CD14-positive monocyte (primary cell): ENCODE measurements at regions not wholly inside any gene's neighbourhood (a gene's known extent, or its start where the extent isn't known, plus 50 kb on each side); places are given as distances from the start of the nearest gene placed in this dataset.

ENCODE experiments used
- DNase-seq, 3 donors: peaks; one replicate each; pipeline ENCODE4 v3.0.0-alpha.2; 2011 to 2022
- H2AFZ ChIP-seq: 2 replicates; pipeline ENCODE4 v1.6.0; 2012; ENCODE audit warnings: mild to moderate bottlenecking, low read depth, low read length, inconsistent platforms; ENCODE audit not compliant: insufficient read depth, poor library complexity, severe bottlenecking
- H3K27ac ChIP-seq, 2 donors: 1 replicate in 1 of 2; 2 replicates in 1 of 2; pipeline ENCODE4 v1.5.1; 2012 to 2013; ENCODE audit warnings: low read length in 2 of 2, control low read depth in 1 of 2, inconsistent platforms in 1 of 2, low read depth in 1 of 2, mild to moderate bottlenecking in 1 of 2
- H3K27me3 ChIP-seq, 2 donors: one replicate each; pipeline versions ENCODE4 v1.6.0 to v1.6.1; 2011 to 2013; ENCODE audit warnings: low read length in 2 of 2; ENCODE audit not compliant: control insufficient read depth in 2 of 2, insufficient read depth in 2 of 2
- H3K36me3 ChIP-seq, 2 donors: replicated peaks in 1 of 2; 1 replicate in 1 of 2; 2 replicates in 1 of 2; pipeline versions ENCODE4 v1.5.1 to v1.6.1; 2012 to 2013; ENCODE audit warnings: low read length in 2 of 2, control low read depth in 1 of 2, inconsistent platforms in 1 of 2, mild to moderate bottlenecking in 1 of 2; ENCODE audit not compliant: insufficient read depth in 2 of 2, control insufficient read depth in 1 of 2
- H3K4me1 ChIP-seq, 2 donors: 1 replicate in 1 of 2; 2 replicates in 1 of 2; pipeline versions ENCODE4 v1.5.1 to v1.6.1; 2012 to 2013; ENCODE audit warnings: low read length in 2 of 2, control low read depth in 1 of 2, inconsistent platforms in 1 of 2, mild to moderate bottlenecking in 1 of 2, moderate library complexity in 1 of 2; ENCODE audit not compliant: insufficient read depth in 2 of 2, control insufficient read depth in 1 of 2
- H3K4me2 ChIP-seq: replicated peaks from 2 replicates; pipeline ENCODE3; 2012; ENCODE audit warnings: low read length, moderate library complexity, mild to moderate bottlenecking; ENCODE audit not compliant: poor library complexity, severe bottlenecking; ENCODE audit errors: extremely low read depth
- H3K4me3 ChIP-seq, 3 experiments: fragments of 200-600 bp in 1 of 3; sonication (generic) in 1 of 3; replicated peaks in 1 of 3; 1 replicate in 2 of 3; 2 replicates in 1 of 3; pipeline ENCODE4 v1.5.1; 2011 to 2013; ENCODE audit warnings: low read length in 3 of 3, mild to moderate bottlenecking in 3 of 3, control low read depth in 2 of 3, low read depth in 2 of 3, inconsistent platforms in 1 of 3, moderate library complexity in 1 of 3
- H3K79me2 ChIP-seq: 2 replicates; pipeline ENCODE4 v1.6.0; 2012; ENCODE audit warnings: mild to moderate bottlenecking, control low read depth, inconsistent platforms, low read length, moderate library complexity; ENCODE audit not compliant: insufficient read depth
- H3K9ac ChIP-seq: 2 replicates; pipeline ENCODE4 v1.6.0; 2017; ENCODE audit warnings: low read length, mild to moderate bottlenecking; ENCODE audit not compliant: insufficient read depth, poor library complexity, severe bottlenecking
- H3K9me3 ChIP-seq, 2 donors: replicated peaks in 1 of 2; 1 replicate in 1 of 2; 2 replicates in 1 of 2; pipeline versions ENCODE4 v1.5.1 to v1.6.1; 2012 to 2013; ENCODE audit warnings: low read length in 2 of 2, control low read depth in 1 of 2; ENCODE audit not compliant: control insufficient read depth in 1 of 2, insufficient read depth in 1 of 2
- H4K20me1 ChIP-seq: 2 replicates; pipeline ENCODE4 v1.6.0; 2012; ENCODE audit warnings: mild to moderate bottlenecking, low read length, control low read depth, moderate library complexity; ENCODE audit not compliant: insufficient read depth
- H3K27ac Mint-ChIP-seq, 7 donors: one replicate each; pipeline ENCODE4 v1.8.0; 2020; ENCODE audit warnings: mild to moderate bottlenecking in 7 of 7, mixed read lengths in 7 of 7, moderate library complexity in 6 of 7, inconsistent platforms in 2 of 7
- H3K27me3 Mint-ChIP-seq, 3 donors: one replicate each; pipeline ENCODE4 v1.8.0; 2021 to 2022; ENCODE audit warnings: low read depth in 3 of 3, mild to moderate bottlenecking in 3 of 3, mixed read lengths in 3 of 3, moderate library complexity in 3 of 3, inconsistent platforms in 1 of 3
- H3K36me3 Mint-ChIP-seq, 2 donors: one replicate each; pipeline ENCODE4 v1.8.0; 2020; ENCODE audit warnings: mixed read lengths in 2 of 2, inconsistent platforms in 1 of 2, mild to moderate bottlenecking in 1 of 2
- H3K4me1 Mint-ChIP-seq: one replicate; pipeline ENCODE4 v1.8.0; 2020; ENCODE audit warnings: mild to moderate bottlenecking, mixed read lengths
- H3K4me3 Mint-ChIP-seq, 2 donors: one replicate each; pipeline ENCODE4 v1.8.0; 2020; ENCODE audit warnings: mild to moderate bottlenecking in 2 of 2, mixed read lengths in 2 of 2, moderate library complexity in 1 of 2
- H3K9me3 Mint-ChIP-seq, 7 donors: one replicate each; pipeline ENCODE4 v1.8.0; 2020 to 2022; ENCODE audit warnings: mixed read lengths in 7 of 7, mild to moderate bottlenecking in 6 of 7, moderate library complexity in 6 of 7, inconsistent platforms in 2 of 7
- WGBS: methylation state at CpG from one replicate; pipeline ENCODE4 v1.1.5; 2013; ENCODE audit warnings: missing lambda C conversion rate; ENCODE audit not compliant: insufficient coverage; 5-methylcytosine and 5-hydroxymethylcytosine counted together
- intact Hi-C, 2 donors: fragments of 100-400 bp; cut with micrococcal nuclease; formaldehyde crosslinking; loops; one replicate each; pipeline versions ENCODE4 v1.15.0 to v1.15.1; 2023
- TF ChIP-seq, protein P1 (sequence below): fragments of 200-600 bp; IDR thresholded peaks from one replicate; pipeline ENCODE4 v1.8.0; 2022; ENCODE audit warnings: antibody characterized with exemption, mild to moderate bottlenecking

DNA sequence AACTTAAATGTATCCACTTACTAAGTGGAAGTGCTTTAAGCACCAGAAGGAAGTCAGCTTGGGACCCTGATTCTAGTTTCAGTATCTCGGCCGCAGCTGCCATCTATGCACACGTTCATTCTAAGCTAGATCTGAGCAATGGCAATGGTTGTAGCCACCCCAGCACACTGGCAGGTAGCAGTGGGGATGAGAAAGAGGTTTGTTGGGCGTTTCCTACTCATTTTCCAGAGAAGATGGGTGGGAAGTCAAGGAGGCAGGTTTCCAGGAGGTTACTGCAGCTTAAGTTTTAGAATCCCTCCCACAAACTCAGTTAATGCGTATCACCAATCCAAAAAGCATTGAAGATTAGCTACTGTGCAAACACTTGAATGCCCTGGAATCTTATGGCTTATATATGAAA, 114.2 kb upstream of the TSC22D1 start:
- H4K20me1 ChIP-seq: no peaks in the 10 kb centered on the region
- peaks cover 0 to 4% (median 2%) of the 10 kb centered on the region in 7 donors for H3K9me3 Mint-ChIP-seq
- H3K4me1 Mint-ChIP-seq: no peaks in the 10 kb centered on the region
- intact Hi-C loops: no loop called here
- H3K27ac ChIP-seq: no peak overlapping the region
- no peaks in the 10 kb centered on the region for H3K36me3 Mint-ChIP-seq
- no peak overlapping the region for H3K9ac ChIP-seq
- H3K27me3 Mint-ChIP-seq: peaks cover 0 to 2% (median 2%) of the 10 kb centered on the region in 3 donors
- no peak overlapping the region for H3K27ac Mint-ChIP-seq
- H3K36me3 ChIP-seq: no peaks in the 10 kb centered on the region
- no CpG with 5 or more reads among the region's 5 CpGs for WGBS
- no peak overlapping the region for H3K4me3 Mint-ChIP-seq
- DNase-seq: no peak
- no peak overlapping the region for H3K4me2 ChIP-seq
- TF ChIP-seq, protein P1, sequence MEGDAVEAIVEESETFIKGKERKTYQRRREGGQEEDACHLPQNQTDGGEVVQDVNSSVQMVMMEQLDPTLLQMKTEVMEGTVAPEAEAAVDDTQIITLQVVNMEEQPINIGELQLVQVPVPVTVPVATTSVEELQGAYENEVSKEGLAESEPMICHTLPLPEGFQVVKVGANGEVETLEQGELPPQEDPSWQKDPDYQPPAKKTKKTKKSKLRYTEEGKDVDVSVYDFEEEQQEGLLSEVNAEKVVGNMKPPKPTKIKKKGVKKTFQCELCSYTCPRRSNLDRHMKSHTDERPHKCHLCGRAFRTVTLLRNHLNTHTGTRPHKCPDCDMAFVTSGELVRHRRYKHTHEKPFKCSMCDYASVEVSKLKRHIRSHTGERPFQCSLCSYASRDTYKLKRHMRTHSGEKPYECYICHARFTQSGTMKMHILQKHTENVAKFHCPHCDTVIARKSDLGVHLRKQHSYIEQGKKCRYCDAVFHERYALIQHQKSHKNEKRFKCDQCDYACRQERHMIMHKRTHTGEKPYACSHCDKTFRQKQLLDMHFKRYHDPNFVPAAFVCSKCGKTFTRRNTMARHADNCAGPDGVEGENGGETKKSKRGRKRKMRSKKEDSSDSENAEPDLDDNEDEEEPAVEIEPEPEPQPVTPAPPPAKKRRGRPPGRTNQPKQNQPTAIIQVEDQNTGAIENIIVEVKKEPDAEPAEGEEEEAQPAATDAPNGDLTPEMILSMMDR: no peak
- H3K79me2 ChIP-seq: no peaks in the 10 kb centered on the region
- H2AFZ ChIP-seq: no peak overlapping the region
- no peaks in the 10 kb centered on the region for H3K4me1 ChIP-seq
- no peak overlapping the region for H3K4me3 ChIP-seq
- no peaks in the 10 kb centered on the region for H3K27me3 ChIP-seq
- H3K9me3 ChIP-seq: no peaks in the 10 kb centered on the region

DNA sequence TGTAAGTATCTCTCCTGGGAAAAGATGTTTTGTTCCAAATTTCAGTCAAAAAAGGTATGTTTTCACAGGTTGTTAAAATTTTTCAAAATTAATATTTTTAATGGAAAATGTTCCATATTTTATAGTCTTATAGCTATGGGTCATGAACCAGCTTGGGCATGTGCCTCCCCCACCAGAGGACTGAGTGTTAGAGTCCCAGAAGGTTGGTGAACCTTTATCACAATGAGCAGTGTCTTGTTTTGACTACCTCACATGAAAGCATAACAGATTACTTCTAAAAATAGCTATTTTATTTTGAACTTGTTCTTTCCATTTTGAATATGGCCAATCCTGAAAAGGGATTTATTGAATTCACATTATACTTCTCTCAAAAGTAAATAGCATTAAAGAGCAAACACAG, 112.5 kb upstream of the TSC22D1 start:
- TF ChIP-seq, protein P1: no peak

More for the DNA sequence above, 112.5 kb upstream of the TSC22D1 start:
- H2AFZ ChIP-seq: no peak overlapping the region
- no peak overlapping the region for H3K9ac ChIP-seq
- Mint-ChIP-seq H3K27ac (no peak overlapping the region), H3K4me1 (no peaks in the 10 kb centered on the region), H3K4me3 (no peak overlapping the region), H3K36me3 (no peaks in the 10 kb centered on the region), H3K27me3 (no peaks in the 10 kb centered on the region), H3K9me3 (peaks cover 0 to 7% (median 5%) of the 10 kb centered on the region in 7 donors)
- H3K4me1 ChIP-seq: no peaks in the 10 kb centered on the region
- no peak overlapping the region for H3K4me3 ChIP-seq
- H3K27me3 ChIP-seq: no peaks in the 10 kb centered on the region
- no peaks in the 10 kb centered on the region for H4K20me1 ChIP-seq
- H3K36me3 ChIP-seq: no peaks in the 10 kb centered on the region
- no peaks in the 10 kb centered on the region for H3K79me2 ChIP-seq
- H3K9me3 ChIP-seq: no peaks in the 10 kb centered on the region
- no peak for DNase-seq
- intact Hi-C loops: no loop called here
- H3K27ac ChIP-seq: no peak overlapping the region
- no peak overlapping the region for H3K4me2 ChIP-seq
